GM06990 (cell line): ENCODE measurements at regions not wholly inside any gene's neighbourhood (a gene's known extent, or its start where the extent isn't known, plus 50 kb on each side); places are given as distances from the start of the nearest gene placed in this dataset.

Experiments used
- DNase-seq: peaks from one replicate; pipeline ENCODE4 v3.0.0-alpha.2; 2011; ENCODE audit not compliant: insufficient read length; ENCODE audit errors: extremely low read depth
- H3K27me3 ChIP-seq: replicated peaks from 2 replicates; pipeline ENCODE4 v1.6.0; 2011; ENCODE audit warnings: low read length; ENCODE audit not compliant: control insufficient read depth, insufficient read depth
- H3K36me3 ChIP-seq: 2 replicates; pipeline ENCODE4 v1.5.1; 2011; ENCODE audit warnings: low read length; ENCODE audit not compliant: control insufficient read depth, insufficient read depth
- H3K4me3 ChIP-seq: replicated peaks from 2 replicates; pipeline ENCODE4 v1.5.1; 2011; ENCODE audit warnings: low read depth, mild to moderate bottlenecking, control low read depth, low read length
- TF ChIP-seq, protein P1 (sequence below): IDR thresholded peaks from 2 replicates; pipeline ENCODE4 v1.5.1; 2011; ENCODE audit warnings: low read length, control low read depth, mild to moderate bottlenecking, inconsistent platforms; ENCODE audit not compliant: insufficient read depth, poor library complexity, severe bottlenecking

DNA sequence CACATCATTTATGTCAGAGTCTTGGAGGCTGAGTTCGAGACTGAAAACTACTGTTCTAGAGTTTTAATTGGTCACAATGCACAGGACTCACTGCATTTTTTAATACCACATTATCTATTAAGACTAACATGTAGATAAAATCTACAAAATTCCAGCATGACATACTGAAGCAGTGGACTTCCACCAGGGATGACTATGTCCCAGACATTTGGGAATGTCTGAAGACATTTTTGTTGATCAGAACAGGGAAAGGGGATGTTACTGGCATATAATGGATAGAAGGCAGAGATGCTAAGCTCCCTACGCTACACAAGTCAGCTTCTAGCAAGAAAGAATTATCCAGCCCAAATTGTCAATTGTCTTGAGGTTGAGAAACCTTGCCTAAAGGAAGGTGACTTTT is 419.0 kb upstream of the TGFBR2 start:
- Histone ChIP-seq H3K27me3 (no peaks in the 10 kb centered on the region), H3K4me3 (no peak overlapping the region), H3K36me3 (no peaks in the 10 kb centered on the region)
- DNase-seq, result no peak
- TF ChIP-seq, protein P1, sequence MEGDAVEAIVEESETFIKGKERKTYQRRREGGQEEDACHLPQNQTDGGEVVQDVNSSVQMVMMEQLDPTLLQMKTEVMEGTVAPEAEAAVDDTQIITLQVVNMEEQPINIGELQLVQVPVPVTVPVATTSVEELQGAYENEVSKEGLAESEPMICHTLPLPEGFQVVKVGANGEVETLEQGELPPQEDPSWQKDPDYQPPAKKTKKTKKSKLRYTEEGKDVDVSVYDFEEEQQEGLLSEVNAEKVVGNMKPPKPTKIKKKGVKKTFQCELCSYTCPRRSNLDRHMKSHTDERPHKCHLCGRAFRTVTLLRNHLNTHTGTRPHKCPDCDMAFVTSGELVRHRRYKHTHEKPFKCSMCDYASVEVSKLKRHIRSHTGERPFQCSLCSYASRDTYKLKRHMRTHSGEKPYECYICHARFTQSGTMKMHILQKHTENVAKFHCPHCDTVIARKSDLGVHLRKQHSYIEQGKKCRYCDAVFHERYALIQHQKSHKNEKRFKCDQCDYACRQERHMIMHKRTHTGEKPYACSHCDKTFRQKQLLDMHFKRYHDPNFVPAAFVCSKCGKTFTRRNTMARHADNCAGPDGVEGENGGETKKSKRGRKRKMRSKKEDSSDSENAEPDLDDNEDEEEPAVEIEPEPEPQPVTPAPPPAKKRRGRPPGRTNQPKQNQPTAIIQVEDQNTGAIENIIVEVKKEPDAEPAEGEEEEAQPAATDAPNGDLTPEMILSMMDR, result no peak

DNA sequence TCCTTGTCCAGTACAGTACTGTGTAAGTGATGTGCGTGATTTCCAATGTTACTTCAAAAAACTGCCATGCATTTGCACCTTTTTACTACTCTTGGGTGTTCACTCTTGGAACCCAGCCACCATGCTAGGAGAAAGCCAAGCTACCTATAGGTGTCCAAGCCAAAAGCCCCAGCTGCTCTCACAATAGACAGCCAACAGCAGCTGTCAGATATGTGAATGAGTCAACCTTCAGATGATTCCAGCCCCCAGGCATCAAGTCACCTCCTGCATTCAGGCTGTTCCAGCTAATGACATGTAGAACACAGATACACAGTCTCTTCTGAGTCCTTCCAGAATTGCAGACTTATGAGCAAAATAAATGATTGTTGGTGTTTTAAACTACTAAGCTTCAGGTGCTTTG is 417.7 kb upstream of the TGFBR2 start:
- H3K27me3 ChIP-seq, result no peaks in the 10 kb centered on the region
- no peak for DNase-seq
- H3K4me3 ChIP-seq, result no peak overlapping the region

DNA sequence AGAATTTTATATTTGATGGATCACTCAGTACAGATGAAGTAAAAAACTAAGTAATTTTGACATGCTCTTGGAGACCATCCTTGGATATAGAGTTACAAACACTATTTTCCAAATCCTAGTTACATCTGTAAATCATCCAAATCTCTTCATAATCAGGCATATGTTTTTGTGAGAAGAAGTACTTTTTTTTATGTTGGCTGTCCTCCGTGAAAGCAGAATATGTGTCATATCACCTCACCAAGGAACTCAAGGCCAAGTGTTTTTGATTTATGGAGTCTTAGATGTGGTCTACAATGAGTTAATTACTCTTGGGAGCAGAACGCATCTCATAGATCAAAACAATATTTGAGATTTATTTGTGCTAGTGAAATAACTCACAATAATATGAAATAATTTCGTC is 416.5 kb upstream of the TGFBR2 start:
- Histone ChIP-seq H3K36me3 (no peaks in the 10 kb centered on the region), H3K4me3 (no peak overlapping the region), H3K27me3 (no peaks in the 10 kb centered on the region)
- DNase-seq, result no peak
- TF ChIP-seq, protein P1, result no peak

More for the DNA sequence above, 417.7 kb upstream of the TGFBR2 start:
- TF ChIP-seq, protein P1, result no peak
- no peaks in the 10 kb centered on the region for H3K36me3 ChIP-seq

DNA sequence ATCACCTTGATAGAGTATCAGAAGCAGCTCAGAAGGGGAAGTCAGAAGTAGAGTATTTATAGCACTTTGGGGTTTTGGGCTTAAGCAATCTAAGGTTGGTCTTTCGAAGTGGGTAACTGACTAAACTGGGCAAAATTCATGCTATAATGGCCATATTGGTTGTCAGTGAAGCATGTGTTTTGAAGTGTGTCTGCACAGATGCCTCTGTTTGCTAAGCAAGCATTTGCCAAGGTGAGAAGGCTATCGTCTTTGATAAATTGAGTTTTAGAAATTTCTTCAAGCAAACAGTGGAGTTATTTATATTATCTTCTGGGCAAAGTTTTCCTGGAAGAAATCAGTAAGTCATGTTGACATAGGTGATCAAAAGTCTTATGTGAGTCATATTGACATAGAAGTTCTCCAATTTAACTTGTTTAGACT is 412.8 kb upstream of the TGFBR2 start:
- Histone ChIP-seq H3K27me3 (no peaks in the 10 kb centered on the region), H3K36me3 (no peaks in the 10 kb centered on the region), H3K4me3 (no peak overlapping the region)
- TF ChIP-seq, protein P1, result no peak
- no peak for DNase-seq

DNA sequence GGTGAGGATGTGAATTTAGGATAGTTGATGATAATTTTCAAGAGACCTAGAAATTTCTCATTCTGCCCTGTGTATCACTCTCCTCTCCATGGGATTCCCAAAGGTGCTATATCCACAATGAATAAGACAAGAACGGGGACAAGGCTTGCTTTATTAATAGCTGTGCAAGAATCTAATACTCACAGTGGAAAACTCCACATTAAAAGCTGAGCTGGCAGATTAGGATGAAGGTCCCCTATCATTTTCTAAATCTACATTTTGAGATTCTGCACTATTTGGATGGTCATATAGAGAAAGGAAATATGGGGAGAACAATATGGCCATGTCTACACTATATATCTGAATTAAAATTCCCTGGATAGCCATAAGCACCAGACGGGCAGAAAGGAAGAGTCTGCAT is 411.0 kb upstream of the TGFBR2 start:
- no peak for DNase-seq
- H3K27me3 ChIP-seq, result no peaks in the 10 kb centered on the region
- TF ChIP-seq, protein P1, result no peak
- no peaks in the 10 kb centered on the region for H3K36me3 ChIP-seq
- no peak overlapping the region for H3K4me3 ChIP-seq

DNA sequence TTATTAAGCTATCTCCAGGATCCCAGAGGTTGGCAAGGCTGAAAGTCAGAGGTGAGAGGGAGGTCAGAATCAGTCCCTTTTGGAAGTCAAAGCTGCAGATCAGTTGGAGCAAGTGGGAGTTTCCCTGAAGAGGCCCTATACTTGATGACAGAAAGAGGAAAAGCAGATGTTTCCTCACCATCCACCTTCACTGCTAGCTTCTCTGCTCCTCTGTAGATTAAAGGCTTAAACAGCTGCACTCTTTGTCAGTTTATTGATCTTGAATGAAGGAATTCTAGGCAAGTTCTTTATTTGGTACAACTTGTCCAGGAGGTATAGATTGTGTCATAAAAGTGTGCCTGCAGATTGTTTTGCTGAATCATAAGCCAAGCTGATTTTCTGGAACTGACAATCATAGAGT is 408.2 kb upstream of the TGFBR2 start:
- no peaks in the 10 kb centered on the region for H3K36me3 ChIP-seq
- TF ChIP-seq, protein P1, result no peak
- no peak for DNase-seq
- no peaks in the 10 kb centered on the region for H3K27me3 ChIP-seq
- no peak overlapping the region for H3K4me3 ChIP-seq
